Loucy (cell line): ENCODE measurements at regions not wholly inside any gene's neighbourhood (a gene's known extent, or its start where the extent isn't known, plus 50 kb on each side); places are given as distances from the start of the nearest gene placed in this dataset.

Source experiments
- H2AFZ ChIP-seq: fragments of 200-600 bp; sonication (generic); 2 replicates; pipeline ENCODE4 v1.6.0; 2016; ENCODE audit warnings: antibody characterized with exemption, mild to moderate bottlenecking, low read length, moderate library complexity
- H3F3A ChIP-seq: fragments of 200-600 bp; 2 replicates; pipeline ENCODE4 v1.6.0; 2016; ENCODE audit warnings: antibody characterized with exemption, low read depth, mild to moderate bottlenecking
- H3K27me3 ChIP-seq: fragments of 200-600 bp; sonication (generic); 2 replicates; pipeline ENCODE4 v1.6.1; 2014; ENCODE audit warnings: low read length, mild to moderate bottlenecking; ENCODE audit not compliant: insufficient read depth, poor library complexity, severe bottlenecking
- H3K36me3 ChIP-seq: fragments of 200-600 bp; sonication (generic); 2 replicates; pipeline ENCODE4 v1.6.1; 2016; ENCODE audit warnings: low read length; ENCODE audit not compliant: insufficient read depth
- H3K4me1 ChIP-seq: fragments of 200-600 bp; sonication (generic); 2 replicates; pipeline ENCODE4 v1.5.1; 2014; ENCODE audit warnings: low read length, mild to moderate bottlenecking; ENCODE audit not compliant: insufficient read depth, poor library complexity, severe bottlenecking
- H3K4me2 ChIP-seq: fragments of 200-600 bp; sonication (generic); 2 replicates; pipeline ENCODE4 v1.6.0; 2014; ENCODE audit warnings: antibody characterized with exemption, low read length, low read depth, mild to moderate bottlenecking; ENCODE audit not compliant: poor library complexity, severe bottlenecking
- H3K4me3 ChIP-seq: fragments of 200-600 bp; sonication (generic); 2 replicates; pipeline ENCODE4 v1.5.1; 2014; ENCODE audit warnings: low read length, mild to moderate bottlenecking, mixed read lengths; ENCODE audit not compliant: poor library complexity, severe bottlenecking
- H3K79me2 ChIP-seq: fragments of 200-600 bp; sonication (generic); 2 replicates; pipeline ENCODE4 v1.6.1; 2014; ENCODE audit warnings: low read length; ENCODE audit not compliant: insufficient read depth
- H3K9ac ChIP-seq: fragments of 200-600 bp; sonication (generic); 2 replicates; pipeline ENCODE4 v1.6.0; 2014; ENCODE audit warnings: mild to moderate bottlenecking, low read depth, low read length, moderate library complexity; ENCODE audit not compliant: poor library complexity, severe bottlenecking
- H3K9me2 ChIP-seq: fragments of 200-600 bp; sonication (generic); replicated peaks from 2 replicates; pipeline ENCODE4 v1.6.1; 2016; ENCODE audit warnings: low read depth, low read length, mixed read lengths
- H3K9me3 ChIP-seq: fragments of 200-600 bp; sonication (generic); 2 replicates; pipeline ENCODE4 v1.6.1; 2014; ENCODE audit warnings: mild to moderate bottlenecking, antibody characterized with exemption, low read length, low read depth; ENCODE audit not compliant: insufficient read depth
- H4K20me1 ChIP-seq: fragments of 200-600 bp; sonication (generic); 2 replicates; pipeline ENCODE4 v1.6.0; 2014; ENCODE audit warnings: antibody characterized with exemption, low read length, mild to moderate bottlenecking; ENCODE audit not compliant: insufficient read depth, poor library complexity, severe bottlenecking
- EZH2phosphoT487 ChIP-seq: fragments of 200-600 bp; IDR thresholded peaks from 2 replicates; pipeline ENCODE4 v1.6.1; 2018; ENCODE audit warnings: antibody characterized with exemption, mild to moderate bottlenecking, moderate library complexity, borderline replicate concordance
- TF ChIP-seq, protein P1 (sequence below): fragments of 200-600 bp; sonication (generic); conservative IDR thresholded peaks from 2 replicates; pipeline ENCODE4 v1.5.1; 2014; ENCODE audit warnings: mild to moderate bottlenecking, antibody characterized with exemption, low read length

DNA sequence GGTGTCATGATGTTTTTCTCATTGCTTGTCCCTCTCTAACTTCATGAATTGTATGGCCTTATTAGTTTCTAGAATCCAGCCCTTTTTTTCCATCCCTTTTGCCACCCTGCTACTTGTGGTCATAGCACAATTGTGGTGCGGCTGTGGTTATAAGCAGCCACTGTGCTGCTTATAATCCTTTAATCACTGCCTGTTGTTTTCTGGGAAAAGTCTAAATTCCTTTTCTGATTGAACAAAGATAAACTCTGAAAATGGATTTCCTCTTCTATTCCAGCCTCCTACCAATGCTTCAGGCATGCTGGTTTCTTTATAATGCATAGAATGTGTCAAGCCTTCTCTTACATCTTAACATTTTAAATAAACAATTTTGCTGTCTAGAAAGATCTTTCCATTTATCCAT, 319.5 kb downstream of the C3orf38 start:
- no peaks in the 10 kb centered on the region for H3K36me3 ChIP-seq
- no peak for TF ChIP-seq EZH2phosphoT487
- TF ChIP-seq, protein P1, sequence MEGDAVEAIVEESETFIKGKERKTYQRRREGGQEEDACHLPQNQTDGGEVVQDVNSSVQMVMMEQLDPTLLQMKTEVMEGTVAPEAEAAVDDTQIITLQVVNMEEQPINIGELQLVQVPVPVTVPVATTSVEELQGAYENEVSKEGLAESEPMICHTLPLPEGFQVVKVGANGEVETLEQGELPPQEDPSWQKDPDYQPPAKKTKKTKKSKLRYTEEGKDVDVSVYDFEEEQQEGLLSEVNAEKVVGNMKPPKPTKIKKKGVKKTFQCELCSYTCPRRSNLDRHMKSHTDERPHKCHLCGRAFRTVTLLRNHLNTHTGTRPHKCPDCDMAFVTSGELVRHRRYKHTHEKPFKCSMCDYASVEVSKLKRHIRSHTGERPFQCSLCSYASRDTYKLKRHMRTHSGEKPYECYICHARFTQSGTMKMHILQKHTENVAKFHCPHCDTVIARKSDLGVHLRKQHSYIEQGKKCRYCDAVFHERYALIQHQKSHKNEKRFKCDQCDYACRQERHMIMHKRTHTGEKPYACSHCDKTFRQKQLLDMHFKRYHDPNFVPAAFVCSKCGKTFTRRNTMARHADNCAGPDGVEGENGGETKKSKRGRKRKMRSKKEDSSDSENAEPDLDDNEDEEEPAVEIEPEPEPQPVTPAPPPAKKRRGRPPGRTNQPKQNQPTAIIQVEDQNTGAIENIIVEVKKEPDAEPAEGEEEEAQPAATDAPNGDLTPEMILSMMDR: no peak

DNA sequence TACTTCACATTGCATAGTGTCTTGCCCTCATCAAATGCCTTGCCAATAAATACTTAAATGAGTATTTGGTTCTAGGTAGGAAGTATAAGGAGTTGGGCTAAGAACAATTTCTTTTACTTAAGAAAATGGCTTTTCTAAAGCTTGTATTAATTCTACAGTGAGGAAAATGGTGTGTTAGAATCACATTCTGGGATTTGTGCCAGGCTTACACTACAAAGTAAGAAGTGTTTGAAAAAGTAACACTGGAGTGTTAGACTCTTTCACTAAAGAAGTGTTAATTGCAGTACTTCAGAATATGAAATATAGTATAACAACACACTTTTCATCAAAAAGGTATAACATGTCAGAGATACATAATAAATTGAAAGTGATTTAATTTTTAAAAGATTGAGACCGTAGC, 328.7 kb downstream of the C3orf38 start:
- H3K4me3 ChIP-seq: no peak overlapping the region
- no peak for TF ChIP-seq EZH2phosphoT487
- TF ChIP-seq, protein P1: no peak
- H3K9me3 ChIP-seq: no peaks in the 10 kb centered on the region
- H3F3A ChIP-seq: no peaks in the 10 kb centered on the region
- no peaks in the 10 kb centered on the region for H3K27me3 ChIP-seq
- no peak overlapping the region for H3K9ac ChIP-seq
- H3K4me2 ChIP-seq: no peak overlapping the region
- no peaks in the 10 kb centered on the region for H3K79me2 ChIP-seq
- no peaks in the 10 kb centered on the region for H3K36me3 ChIP-seq
- no peaks in the 10 kb centered on the region for H3K4me1 ChIP-seq
- no peak overlapping the region for H2AFZ ChIP-seq
- H3K9me2 ChIP-seq: no peaks in the 10 kb centered on the region
- no peaks in the 10 kb centered on the region for H4K20me1 ChIP-seq

More for the DNA sequence above, 319.5 kb downstream of the C3orf38 start:
- no peaks in the 10 kb centered on the region for H3K9me3 ChIP-seq
- no peak overlapping the region for H3K9ac ChIP-seq
- H2AFZ ChIP-seq: no peak overlapping the region
- no peaks in the 10 kb centered on the region for H3K9me2 ChIP-seq
- H3F3A ChIP-seq: no peaks in the 10 kb centered on the region
- no peak overlapping the region for H3K4me3 ChIP-seq
- no peaks in the 10 kb centered on the region for H3K27me3 ChIP-seq
- H3K4me1 ChIP-seq: no peaks in the 10 kb centered on the region
- H4K20me1 ChIP-seq: no peaks in the 10 kb centered on the region
- no peak overlapping the region for H3K4me2 ChIP-seq
- H3K79me2 ChIP-seq: no peaks in the 10 kb centered on the region

DNA sequence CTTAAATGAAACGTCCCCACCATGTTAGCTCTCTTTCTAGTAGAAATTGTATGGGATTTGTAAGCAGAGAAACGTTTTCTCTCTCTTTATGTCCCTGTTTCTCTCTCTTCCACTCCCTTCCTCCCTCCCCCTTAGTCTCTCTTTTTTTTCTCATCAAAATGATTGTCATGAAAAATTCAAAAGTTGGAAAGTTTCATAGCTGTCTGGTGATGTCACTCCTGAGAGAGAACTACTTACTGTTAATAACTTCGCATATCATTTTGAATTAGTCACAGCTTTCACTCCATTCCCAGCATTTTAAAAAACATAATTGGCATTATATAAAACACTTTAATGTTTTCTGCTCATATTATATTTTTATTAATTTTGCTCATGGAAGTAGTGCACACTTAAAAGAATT, 331.1 kb downstream of the C3orf38 start:
- Histone ChIP-seq H3F3A (no peaks in the 10 kb centered on the region), H3K9me3 (no peaks in the 10 kb centered on the region), H3K4me3 (no peak overlapping the region), H2AFZ (no peak overlapping the region), H3K27me3 (no peaks in the 10 kb centered on the region), H3K4me1 (no peaks in the 10 kb centered on the region), H3K4me2 (no peak overlapping the region), H3K36me3 (no peaks in the 10 kb centered on the region), H3K79me2 (no peaks in the 10 kb centered on the region), H3K9me2 (no peaks in the 10 kb centered on the region), H4K20me1 (no peaks in the 10 kb centered on the region), H3K9ac (no peak overlapping the region)
- TF ChIP-seq EZH2phosphoT487: no peak
- TF ChIP-seq, protein P1: no peak
